ENCODE measurements at regions not wholly inside any gene's neighbourhood (a gene's known extent, or its start where the extent isn't known, plus 50 kb on each side); places are given as distances from the start of the nearest gene placed in this dataset.

GRCh38 chr14:98888927-98889835 lies 382.8 kb downstream of the BCL11B start:
- TF ChIP-seq CTCF (IDR thresholded peaks at IDR 0.05) (no peak), POLR2A (IDR thresholded peaks at IDR 0.05) (no peak), EP300 (IDR thresholded peaks at IDR 0.05) (no peak), POLR2AphosphoS5 (IDR thresholded peaks at IDR 0.05) (no peak)

All from suprapubic skin (tissue), 4 donors.